ENCODE measurements at regions not wholly inside any gene's neighbourhood (a gene's known extent, or its start where the extent isn't known, plus 50 kb on each side); places are given as distances from the start of the nearest gene placed in this dataset.
A peak's percentile ranks its signal among the peaks of the same experiment; 100 is the strongest.

- no peak for DNase-seq (ENCODE audit: low spot score)
Observed at GRCh38 chr4:38313175-38313574, 350.8 kb upstream of the KLF3 start.

- DNase-seq (ENCODE audit: low spot score), result no peak
Observed at GRCh38 chr4:38313999-38314561, 349.9 kb upstream of the KLF3 start.

GRCh38 chr4:38314663-38315062, 349.3 kb upstream of the KLF3 start:
- DNase-seq (ENCODE audit: low spot score), result no peak

- no peak for DNase-seq (ENCODE audit: low spot score)
Observed at GRCh38 chr4:38315286-38315685, 348.7 kb upstream of the KLF3 start.

- no peak for DNase-seq (ENCODE audit: low spot score)
Observed at GRCh38 chr4:38316045-38316444, 348.0 kb upstream of the KLF3 start.

- DNase-seq (ENCODE audit: low spot score), result no peak
Observed at GRCh38 chr4:38317041-38317674, 346.8 kb upstream of the KLF3 start.

- peak; percentile 66 for DNase-seq (ENCODE audit: low spot score)
Observed at GRCh38 chr4:38318737-38319455, 345.1 kb upstream of the KLF3 start.

- peak; percentile 88 for DNase-seq (ENCODE audit: low spot score)
Observed at GRCh38 chr4:38319456-38320342, 344.3 kb upstream of the KLF3 start.

GRCh38 chr4:38320343-38320695, 343.7 kb upstream of the KLF3 start:
- no peak for DNase-seq (ENCODE audit: low spot score)

- no peak for DNase-seq (ENCODE audit: low spot score)
Observed at GRCh38 chr4:38320833-38321232, 343.2 kb upstream of the KLF3 start.

- no peak for DNase-seq (ENCODE audit: low spot score)
Observed at GRCh38 chr4:38322714-38323113, 341.3 kb upstream of the KLF3 start.

- DNase-seq (ENCODE audit: low spot score), result no peak
Observed at GRCh38 chr4:38323141-38323641, 340.8 kb upstream of the KLF3 start.

- no peak for DNase-seq (ENCODE audit: low spot score)
Observed at GRCh38 chr4:38324861-38325628, 339.0 kb upstream of the KLF3 start.

- no peak for DNase-seq (ENCODE audit: low spot score)
Observed at GRCh38 chr4:38325629-38325913, 338.4 kb upstream of the KLF3 start.

- DNase-seq (ENCODE audit: low spot score), result no peak
Observed at GRCh38 chr4:38326499-38326898, 337.5 kb upstream of the KLF3 start.

GRCh38 chr4:38327174-38327573, 336.8 kb upstream of the KLF3 start:
- DNase-seq (ENCODE audit: low spot score), result no peak

- peak; percentile 56 for DNase-seq (ENCODE audit: low spot score)
Observed at GRCh38 chr4:38328989-38329729, 334.8 kb upstream of the KLF3 start.

- no peak for DNase-seq (ENCODE audit: low spot score)
Observed at GRCh38 chr4:38330321-38330720, 333.7 kb upstream of the KLF3 start.

GRCh38 chr4:38330936-38331335, 333.1 kb upstream of the KLF3 start:
- DNase-seq (ENCODE audit: low spot score), result no peak

- no peak for DNase-seq (ENCODE audit: low spot score)
Observed at GRCh38 chr4:38332699-38333098, 331.3 kb upstream of the KLF3 start.

GRCh38 chr4:38333219-38333618, 330.8 kb upstream of the KLF3 start:
- no peak for DNase-seq (ENCODE audit: low spot score)
